HCT116 (cell line): ENCODE measurements at regions not wholly inside any gene's neighbourhood (a gene's known extent, or its start where the extent isn't known, plus 50 kb on each side); places are given as distances from the start of the nearest gene placed in this dataset.

ENCODE experiments used
- ATAC-seq: fragments of 200-7000 bp; cut with Tn5 transposase; 2 replicates; pipeline ENCODE4 v1.9.1; 2020; ENCODE audit warnings: mild to moderate bottlenecking, moderate library complexity
- BruUV-seq: library from RNA; stranded (reverse); fragments of 400-500 nt; replicated peaks from 2 replicates; lab custom pipeline; 2021; lab: Mats Ljungman, UMichigan
- CTCF ChIA-PET: fragments of 300-600 bp; sonication (Branson Sonifier 250); formaldehyde crosslinking; loops from one replicate; lab custom pipeline; 2021; ENCODE audit warnings: antibody characterized with exemption; lab: Charles Lee
- POLR2A ChIA-PET: fragments of 300-600, 350-600 bp; sonication (Branson Sonifier 250); formaldehyde crosslinking; loops from one replicate; lab custom pipeline; 2021; ENCODE audit warnings: antibody characterized with exemption; lab: Charles Lee
- RAD21 ChIA-PET, 2 experiments: fragments of 300-600 bp; sonication (Branson Sonifier 250); formaldehyde crosslinking; loops; one replicate each; lab custom pipeline; 2023; ENCODE audit warnings: low total read pairs in 2 of 2; ENCODE audit not compliant: uncharacterized antibody in 2 of 2, unreplicated experiment in 2 of 2, low non-redundant PET in 1 of 2; lab: Charles Lee
- DNase-seq: peaks from one replicate; pipeline ENCODE4 v3.0.0-alpha.2; 2010; ENCODE audit warnings: low read depth, low spot score
- H2AFZ ChIP-seq: fragments of 200-600 bp; shearing (Covaris generic), sonication (generic); 2 replicates; pipeline ENCODE4 v1.6.1; 2017; ENCODE audit warnings: low read depth, mixed run types, mixed read lengths, antibody characterized with exemption, low read length; ENCODE audit not compliant: poor library complexity, severe bottlenecking
- H3K27ac ChIP-seq: 2 replicates; pipeline ENCODE4 v1.5.1; 2012; ENCODE audit warnings: low read depth, low read length
- H3K27me3 ChIP-seq: fragments of 200-600 bp; sonication (generic); 2 replicates; pipeline ENCODE4 v1.6.1; 2016; ENCODE audit warnings: mixed run types, low read length, mixed read lengths; ENCODE audit not compliant: insufficient read depth
- H3K36me3 ChIP-seq, 2 experiments: fragments of 200-500 bp in 1 of 2; fragments of 200-600 bp in 1 of 2; sonication (Bioruptor generic) in 1 of 2; sonication (generic) in 1 of 2; 2 replicates each; pipeline versions ENCODE4 v1.5.1 to v1.6.1; 2014 to 2016; ENCODE audit warnings: low read length in 2 of 2, inconsistent platforms in 1 of 2, mixed read lengths in 1 of 2, mixed run types in 1 of 2; ENCODE audit not compliant: insufficient read depth in 2 of 2, control insufficient read depth in 1 of 2
- H3K4me1 ChIP-seq, 2 experiments: fragments of 200-600 bp in 1 of 2; sonication (generic) in 1 of 2; 2 replicates each; pipeline versions ENCODE4 v1.5.1 to v1.6.1; 2012 to 2017; ENCODE audit warnings: low read length in 2 of 2, inconsistent platforms in 1 of 2, mild to moderate bottlenecking in 1 of 2, mixed read lengths in 1 of 2, mixed run types in 1 of 2, moderate library complexity in 1 of 2; ENCODE audit not compliant: insufficient read depth in 2 of 2, control insufficient read depth in 1 of 2
- H3K4me2 ChIP-seq: fragments of 200-600 bp; sonication (generic); 2 replicates; pipeline ENCODE4 v1.6.1; 2017; ENCODE audit warnings: mixed run types, low read length, mixed read lengths
- H3K4me3 ChIP-seq, 2 experiments: fragments of 200-600 bp in 1 of 2; sonication (generic) in 1 of 2; replicated peaks in 1 of 2; 2 replicates each; pipeline ENCODE4 v1.5.1; 2011 to 2016; ENCODE audit warnings: low read length in 2 of 2, control low read depth in 1 of 2, low read depth in 1 of 2, mild to moderate bottlenecking in 1 of 2, mixed read lengths in 1 of 2, mixed run types in 1 of 2
- H3K79me2 ChIP-seq: fragments of 200-600 bp; sonication (generic); 2 replicates; pipeline ENCODE4 v1.6.1; 2017; ENCODE audit warnings: mild to moderate bottlenecking, mixed run types, low read length, moderate library complexity, mixed read lengths; ENCODE audit not compliant: insufficient read depth
- H3K9ac ChIP-seq: fragments of 200-600 bp; sonication (generic); 2 replicates; pipeline ENCODE4 v1.6.1; 2016; ENCODE audit warnings: low read length, mixed read lengths
- H3K9me2 ChIP-seq: fragments of 200-600 bp; sonication (generic), shearing (Covaris generic); 2 replicates; pipeline ENCODE4 v1.6.1; 2017; ENCODE audit warnings: mixed run types, mild to moderate bottlenecking, moderate library complexity; ENCODE audit not compliant: insufficient read depth
- H3K9me3 ChIP-seq, 2 experiments: fragments of 200-500 bp in 1 of 2; fragments of 200-600 bp in 1 of 2; sonication (Bioruptor generic) in 1 of 2; sonication (generic) in 1 of 2; 2 replicates each; pipeline ENCODE4 v1.6.1; 2014 to 2017; ENCODE audit warnings: low read length in 2 of 2, mixed read lengths in 2 of 2, inconsistent platforms in 1 of 2, low read depth in 1 of 2, mild to moderate bottlenecking in 1 of 2, mixed run types in 1 of 2, moderate library complexity in 1 of 2; ENCODE audit not compliant: control insufficient read depth in 1 of 2, insufficient read depth in 1 of 2
- H4K20me1 ChIP-seq: fragments of 200-600 bp; sonication (generic), shearing (Covaris generic); 2 replicates; pipeline ENCODE4 v1.6.1; 2017; ENCODE audit warnings: mixed run types, mild to moderate bottlenecking, moderate library complexity; ENCODE audit not compliant: insufficient read depth
- ATF3 ChIP-seq: IDR thresholded peaks from 2 replicates; pipeline ENCODE4 v1.6.1; 2012
- CBX3 ChIP-seq: IDR thresholded peaks from 2 replicates; pipeline ENCODE4 v1.6.1; 2012; ENCODE audit warnings: low read depth
- CEBPB ChIP-seq: IDR thresholded peaks from 2 replicates; pipeline ENCODE4 v1.6.1; 2012; ENCODE audit warnings: low read depth
- ELF1 ChIP-seq: IDR thresholded peaks from 2 replicates; pipeline ENCODE4 v1.6.1; 2012; ENCODE audit warnings: low read depth, borderline replicate concordance
- EZH2 ChIP-seq: fragments of 200-600 bp; sonication (generic); IDR thresholded peaks from 2 replicates; pipeline ENCODE4 v1.6.1; 2017; ENCODE audit warnings: antibody characterized with exemption, mixed run types
- FOSL1 ChIP-seq: IDR thresholded peaks from 2 replicates; pipeline ENCODE4 v1.6.1; 2012; ENCODE audit warnings: low read depth
- JUND ChIP-seq: IDR thresholded peaks from 2 replicates; pipeline ENCODE4 v1.6.1; 2012
- MAX ChIP-seq: IDR thresholded peaks from 2 replicates; pipeline ENCODE4 v1.6.1; 2012
- POLR2A ChIP-seq: IDR thresholded peaks from 2 replicates; pipeline ENCODE4 v1.7.0; 2011; ENCODE audit warnings: borderline replicate concordance; ENCODE audit not compliant: insufficient read depth, insufficient read length; ENCODE audit errors: extremely low read depth
- POLR2AphosphoS5 ChIP-seq: IDR thresholded peaks from 2 replicates; pipeline ENCODE4 v1.6.1; 2011; ENCODE audit warnings: mild to moderate bottlenecking, low read depth, low read length, moderate library complexity
- REST ChIP-seq: IDR thresholded peaks from 2 replicates; pipeline ENCODE4 v1.6.1; 2012; ENCODE audit warnings: low read depth
- SIN3A ChIP-seq: IDR thresholded peaks from 2 replicates; pipeline ENCODE4 v1.6.1; 2012; ENCODE audit warnings: low read depth
- SP1 ChIP-seq: IDR thresholded peaks from 2 replicates; pipeline ENCODE4 v1.6.1; 2012; ENCODE audit warnings: low read depth
- SRF ChIP-seq: IDR thresholded peaks from 2 replicates; pipeline ENCODE4 v1.6.1; 2012; ENCODE audit warnings: low read depth
- TCF7L2 ChIP-seq: IDR thresholded peaks from 2 replicates; pipeline ENCODE4 v1.7.0; 2011; ENCODE audit warnings: borderline replicate concordance, inconsistent platforms; ENCODE audit not compliant: insufficient read depth, insufficient read length; ENCODE audit errors: extremely low read depth
- YY1 ChIP-seq: IDR thresholded peaks from 2 replicates; pipeline ENCODE4 v1.6.1; 2011; ENCODE audit warnings: low read length, low read depth, moderate library complexity, mild to moderate bottlenecking; ENCODE audit not compliant: insufficient replicate concordance; ENCODE audit errors: extremely low read depth
- ZBTB33 ChIP-seq: IDR thresholded peaks from 2 replicates; pipeline ENCODE4 v1.6.1; 2011; ENCODE audit warnings: mild to moderate bottlenecking, low read length, moderate library complexity; ENCODE audit not compliant: insufficient replicate concordance; ENCODE audit errors: extremely low read depth
- ZFX ChIP-seq: fragments of 450-650 bp; IDR thresholded peaks from 2 replicates; pipeline ENCODE4 v1.6.1; 2017
- ZNF274 ChIP-seq: fragments of 200-500 bp; sonication (Bioruptor generic); IDR thresholded peaks from 2 replicates; pipeline ENCODE4 v1.6.1; 2014; ENCODE audit warnings: mild to moderate bottlenecking, low read depth, low read length, inconsistent platforms
- intact Hi-C: fragments of 100-400 bp; cut with micrococcal nuclease; formaldehyde crosslinking; loops from 2 replicates; pipeline ENCODE4 v1.10.0; 2022
- TF ChIP-seq, protein P1 (sequence below), 3 experiments: fragments of 200-600 bp in 1 of 3; sonication (generic) in 1 of 3; IDR thresholded peaks in 2 of 3; conservative IDR thresholded peaks in 1 of 3; 2 replicates each; pipeline ENCODE4 v1.5.1; 2012 to 2017; ENCODE audit warnings: low read depth in 2 of 3, low read length in 2 of 3, antibody characterized with exemption in 1 of 3, borderline replicate concordance in 1 of 3, control low read depth in 1 of 3, mild to moderate bottlenecking in 1 of 3, mixed read lengths in 1 of 3, mixed run types in 1 of 3, moderate library complexity in 1 of 3; ENCODE audit not compliant: insufficient read depth in 1 of 3

GRCh38 chr18:41012194-41012593 lies 942.8 kb upstream of the PIK3C3 start:
- no peak for DNase-seq
- TF ChIP-seq EZH2 (no peak), ZNF274 (no peak), POLR2AphosphoS5 (no peak), ZFX (no peak), YY1 (no peak), ZBTB33 (no peak), SP1 (no peak), CEBPB (no peak), SIN3A (no peak), TCF7L2 (no peak), JUND (no peak), REST (no peak), CBX3 (no peak), ATF3 (no peak), POLR2A (no peak), FOSL1 (no peak), MAX (no peak), SRF (no peak), ELF1 (no peak)
- TF ChIP-seq, protein P1, sequence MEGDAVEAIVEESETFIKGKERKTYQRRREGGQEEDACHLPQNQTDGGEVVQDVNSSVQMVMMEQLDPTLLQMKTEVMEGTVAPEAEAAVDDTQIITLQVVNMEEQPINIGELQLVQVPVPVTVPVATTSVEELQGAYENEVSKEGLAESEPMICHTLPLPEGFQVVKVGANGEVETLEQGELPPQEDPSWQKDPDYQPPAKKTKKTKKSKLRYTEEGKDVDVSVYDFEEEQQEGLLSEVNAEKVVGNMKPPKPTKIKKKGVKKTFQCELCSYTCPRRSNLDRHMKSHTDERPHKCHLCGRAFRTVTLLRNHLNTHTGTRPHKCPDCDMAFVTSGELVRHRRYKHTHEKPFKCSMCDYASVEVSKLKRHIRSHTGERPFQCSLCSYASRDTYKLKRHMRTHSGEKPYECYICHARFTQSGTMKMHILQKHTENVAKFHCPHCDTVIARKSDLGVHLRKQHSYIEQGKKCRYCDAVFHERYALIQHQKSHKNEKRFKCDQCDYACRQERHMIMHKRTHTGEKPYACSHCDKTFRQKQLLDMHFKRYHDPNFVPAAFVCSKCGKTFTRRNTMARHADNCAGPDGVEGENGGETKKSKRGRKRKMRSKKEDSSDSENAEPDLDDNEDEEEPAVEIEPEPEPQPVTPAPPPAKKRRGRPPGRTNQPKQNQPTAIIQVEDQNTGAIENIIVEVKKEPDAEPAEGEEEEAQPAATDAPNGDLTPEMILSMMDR (IDR thresholded peaks at IDR 0.05 in 2 of 3, conservative IDR thresholded peaks at IDR 0.05 in 1 of 3; ENCODE audit: borderline replicate concordance in 1 of 3, insufficient read depth in 1 of 3, low read depth in 2 of 3, low read length in 2 of 3), result no peak
- H3K79me2 ChIP-seq, result no peaks in the 10 kb centered on the region
- no peak overlapping the region for H3K4me2 ChIP-seq
- CTCF ChIA-PET, result no interaction called here
- ATAC-seq, result no peak
- peaks cover 10 to 15% of the 10 kb centered on the region in 2 experiments; a peak in 2 of 4 replicates for H3K9me3 ChIP-seq
- BruUV-seq, result no TSS peak
- H3K36me3 ChIP-seq, result no peaks in the 10 kb centered on the region
- RAD21 ChIA-PET, result no interaction called here
- no peak overlapping the region for H3K4me3 ChIP-seq
- no peak overlapping the region for H3K9ac ChIP-seq
- no peak overlapping the region for H3K27ac ChIP-seq
- no peaks in the 10 kb centered on the region for H3K9me2 ChIP-seq
- no peaks in the 10 kb centered on the region for H4K20me1 ChIP-seq
- no peaks in the 10 kb centered on the region for H3K4me1 ChIP-seq
- POLR2A ChIA-PET, result no interaction called here
- H2AFZ ChIP-seq, result no peak overlapping the region
- intact Hi-C loops, result no loop called here
- H3K27me3 ChIP-seq, result no peaks in the 10 kb centered on the region
